HepG2 (cell line): ENCODE measurements at regions not wholly inside any gene's neighbourhood (a gene's known extent, or its start where the extent isn't known, plus 50 kb on each side); places are given as distances from the start of the nearest gene placed in this dataset.

Experiments used
- ARNT2 ChIP-seq: sonication (generic); formaldehyde crosslinking; IDR thresholded peaks from 2 replicates; pipeline ENCODE4 v1.8.0; 2022; ENCODE audit warnings: mild to moderate bottlenecking, low read depth, missing genetic modification reagents, moderate library complexity
- EP300 ChIP-seq, 3 experiments: sonication (generic) in 1 of 3; formaldehyde crosslinking in 1 of 3; IDR thresholded peaks; 2 replicates each; pipeline versions ENCODE4 v1.5.1 to v1.6.1; 2011 to 2020; ENCODE audit warnings: low read depth in 2 of 3, low read length in 2 of 3, borderline replicate concordance in 1 of 3, improper control_type of control experiment in 1 of 3, mild to moderate bottlenecking in 1 of 3, missing genetic modification reagents in 1 of 3, moderate library complexity in 1 of 3
- ESRRA ChIP-seq: sonication (generic); formaldehyde crosslinking; IDR thresholded peaks from 2 replicates; pipeline ENCODE4 v1.5.1; 2020; ENCODE audit warnings: mild to moderate bottlenecking, low read depth, missing genetic modification reagents
- MTF2 ChIP-seq: sonication (generic); formaldehyde crosslinking; IDR thresholded peaks from 2 replicates; pipeline ENCODE4 v1.5.0; 2020; ENCODE audit warnings: missing genetic modification reagents, borderline replicate concordance
- MYC ChIP-seq: sonication (generic); formaldehyde crosslinking; IDR thresholded peaks from 2 replicates; pipeline ENCODE4 v1.9.0; 2021; ENCODE audit warnings: missing genetic modification reagents, borderline replicate concordance
- U2AF1 ChIP-seq: fragments of 200-400 bp; formaldehyde crosslinking; optimal IDR thresholded peaks from 2 replicates; pipeline ENCODE3; 2017; ENCODE audit warnings: mild to moderate bottlenecking, low read depth, low read length
- ZBTB21 ChIP-seq: sonication (generic); formaldehyde crosslinking; IDR thresholded peaks from 2 replicates; pipeline ENCODE4 v1.4.0; 2020; ENCODE audit warnings: missing genetic modification reagents
- TF ChIP-seq, protein P1 (sequence below): sonication (generic); formaldehyde crosslinking; IDR thresholded peaks from one replicate; pipeline ENCODE4 v1.5.1; 2020; ENCODE audit warnings: mild to moderate bottlenecking, missing genetic modification reagents; ENCODE audit errors: not compliant biosample characterization

DNA sequence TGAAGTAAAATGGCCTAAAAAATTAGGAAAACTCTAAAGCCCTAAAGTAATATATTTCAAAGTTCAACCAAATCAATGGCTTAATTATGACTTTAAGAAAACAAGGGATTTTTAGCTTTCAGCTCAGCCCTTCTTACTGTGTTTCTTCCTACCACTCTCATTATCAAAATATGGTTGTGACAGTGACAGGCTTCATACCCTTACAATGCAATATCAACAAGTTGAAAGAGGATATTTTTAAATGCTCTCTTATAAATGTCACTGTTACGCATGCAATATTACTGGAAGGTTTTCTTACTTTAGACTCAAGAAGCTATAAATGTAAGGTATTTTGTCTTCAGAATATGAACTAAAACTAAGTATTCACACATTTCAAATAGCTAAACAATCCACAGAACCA lies 1225.7 kb upstream of the MIR17HG start (continued):
- TF ChIP-seq, protein P1, sequence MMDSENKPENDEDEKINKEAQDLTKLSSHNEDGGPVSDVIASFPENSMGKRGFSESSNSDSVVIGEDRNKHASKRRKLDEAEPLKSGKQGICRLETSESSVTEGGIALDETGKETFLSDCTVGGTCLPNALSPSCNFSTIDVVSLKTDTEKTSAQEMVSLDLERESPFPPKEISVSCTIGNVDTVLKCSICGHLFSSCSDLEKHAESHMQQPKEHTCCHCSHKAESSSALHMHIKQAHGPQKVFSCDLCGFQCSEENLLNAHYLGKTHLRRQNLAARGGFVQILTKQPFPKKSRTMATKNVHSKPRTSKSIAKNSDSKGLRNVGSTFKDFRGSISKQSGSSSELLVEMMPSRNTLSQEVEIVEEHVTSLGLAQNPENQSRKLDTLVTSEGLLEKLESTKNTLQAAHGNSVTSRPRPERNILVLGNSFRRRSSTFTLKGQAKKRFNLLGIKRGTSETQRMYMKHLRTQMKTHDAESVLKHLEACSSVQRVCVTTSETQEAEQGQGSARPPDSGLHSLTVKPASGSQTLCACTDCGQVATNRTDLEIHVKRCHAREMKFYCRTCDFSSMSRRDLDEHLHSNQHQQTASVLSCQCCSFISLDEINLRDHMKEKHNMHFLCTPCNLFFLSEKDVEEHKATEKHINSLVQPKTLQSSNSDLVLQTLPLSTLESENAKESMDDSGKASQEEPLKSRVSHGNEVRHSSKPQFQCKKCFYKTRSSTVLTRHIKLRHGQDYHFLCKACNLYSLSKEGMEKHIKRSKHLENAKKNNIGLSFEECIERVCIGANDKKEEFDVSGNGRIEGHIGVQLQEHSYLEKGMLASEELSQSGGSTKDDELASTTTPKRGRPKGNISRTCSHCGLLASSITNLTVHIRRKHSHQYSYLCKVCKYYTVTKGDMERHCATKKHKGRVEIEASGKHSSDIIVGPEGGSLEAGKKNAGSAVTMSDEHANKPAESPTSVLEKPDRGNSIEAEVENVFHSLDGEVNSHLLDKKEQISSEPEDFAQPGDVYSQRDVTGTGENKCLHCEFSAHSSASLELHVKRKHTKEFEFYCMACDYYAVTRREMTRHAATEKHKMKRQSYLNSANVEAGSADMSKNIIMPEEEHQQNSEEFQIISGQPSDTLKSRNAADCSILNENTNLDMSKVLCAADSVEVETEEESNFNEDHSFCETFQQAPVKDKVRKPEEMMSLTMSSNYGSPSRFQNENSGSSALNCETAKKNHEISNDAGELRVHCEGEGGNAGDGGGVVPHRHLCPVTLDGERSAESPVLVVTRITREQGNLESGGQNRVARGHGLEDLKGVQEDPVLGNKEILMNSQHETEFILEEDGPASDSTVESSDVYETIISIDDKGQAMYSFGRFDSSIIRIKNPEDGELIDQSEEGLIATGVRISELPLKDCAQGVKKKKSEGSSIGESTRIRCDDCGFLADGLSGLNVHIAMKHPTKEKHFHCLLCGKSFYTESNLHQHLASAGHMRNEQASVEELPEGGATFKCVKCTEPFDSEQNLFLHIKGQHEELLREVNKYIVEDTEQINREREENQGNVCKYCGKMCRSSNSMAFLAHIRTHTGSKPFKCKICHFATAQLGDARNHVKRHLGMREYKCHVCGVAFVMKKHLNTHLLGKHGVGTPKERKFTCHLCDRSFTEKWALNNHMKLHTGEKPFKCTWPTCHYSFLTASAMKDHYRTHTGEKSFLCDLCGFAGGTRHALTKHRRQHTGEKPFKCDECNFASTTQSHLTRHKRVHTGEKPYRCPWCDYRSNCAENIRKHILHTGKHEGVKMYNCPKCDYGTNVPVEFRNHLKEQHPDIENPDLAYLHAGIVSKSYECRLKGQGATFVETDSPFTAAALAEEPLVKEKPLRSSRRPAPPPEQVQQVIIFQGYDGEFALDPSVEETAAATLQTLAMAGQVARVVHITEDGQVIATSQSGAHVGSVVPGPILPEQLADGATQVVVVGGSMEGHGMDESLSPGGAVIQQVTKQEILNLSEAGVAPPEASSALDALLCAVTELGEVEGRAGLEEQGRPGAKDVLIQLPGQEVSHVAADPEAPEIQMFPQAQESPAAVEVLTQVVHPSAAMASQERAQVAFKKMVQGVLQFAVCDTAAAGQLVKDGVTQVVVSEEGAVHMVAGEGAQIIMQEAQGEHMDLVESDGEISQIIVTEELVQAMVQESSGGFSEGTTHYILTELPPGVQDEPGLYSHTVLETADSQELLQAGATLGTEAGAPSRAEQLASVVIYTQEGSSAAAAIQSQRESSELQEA (CRISPR knock-in tag): no peak
- TF ChIP-seq MTF2 (CRISPR knock-in tag) (no peak), U2AF1 (no peak), EP300 (IDR thresholded peaks at IDR 0.05; ENCODE audit: low read depth in 2 of 2, low read length in 2 of 2) (no peak), EP300 (CRISPR knock-in tag; IDR thresholded peaks at IDR 0.05; ENCODE audit: borderline replicate concordance) (no peak), ARNT2 (CRISPR knock-in tag) (no peak), ZBTB21 (no peak), ESRRA (CRISPR knock-in tag) (no peak), MYC (CRISPR knock-in tag) (no peak)
